ENCODE measurements at regions not wholly inside any gene's neighbourhood (a gene's known extent, or its start where the extent isn't known, plus 50 kb on each side); places are given as distances from the start of the nearest gene placed in this dataset.

DNA sequence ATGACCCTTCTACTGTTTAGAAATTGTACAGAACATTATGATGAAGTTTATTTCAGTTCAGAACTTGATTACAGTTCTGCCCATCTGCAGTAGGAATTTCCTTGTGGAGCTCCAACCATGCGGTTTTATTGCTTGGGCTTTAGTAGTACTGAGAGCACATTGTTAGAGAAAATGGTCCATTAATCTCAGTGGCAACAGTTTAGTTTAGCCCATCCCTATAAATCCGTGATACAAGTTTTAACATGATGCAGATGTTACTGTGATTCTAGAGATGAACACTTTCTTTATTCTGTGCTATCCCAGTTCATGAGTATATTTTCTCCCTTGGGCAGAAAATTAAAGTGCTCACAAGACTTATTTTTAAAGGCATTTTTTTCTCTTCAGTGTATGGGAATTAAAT is 84.8 kb upstream of the FZD8 start:
- Histone ChIP-seq H4K20me1 (replicated peaks; ENCODE audit: control insufficient read depth, extremely low read depth, insufficient read depth, low read length) (no peaks in the 10 kb centered on the region), H3K36me3 (ENCODE audit: control insufficient read depth in 2 of 2, extremely low read depth in 1 of 2, insufficient read depth in 2 of 2, low read length in 2 of 2) (no peaks in the 10 kb centered on the region), H3K4me3 (replicated peaks in 1 of 3; ENCODE audit: insufficient read depth in 1 of 3, low read depth in 1 of 3, low read length in 3 of 3) (no peak overlapping the region), H3K9me1 (replicated peaks; ENCODE audit: control insufficient read depth, extremely low read depth, insufficient read depth, low read length) (no peaks in the 10 kb centered on the region), H3K4me2 (ENCODE audit: insufficient read depth, low read length) (no peak overlapping the region), H3K9ac (replicated peaks; ENCODE audit: extremely low read depth, insufficient read depth, low read length) (no peak overlapping the region), H3K27ac (ENCODE audit: insufficient read depth, low read depth, low read length) (no peak overlapping the region), H3K9me3 (replicated peaks; ENCODE audit: control insufficient read depth, insufficient read depth, low read length) (no peaks in the 10 kb centered on the region), H3K27me3 (ENCODE audit: control insufficient read depth in 2 of 2, insufficient read depth in 2 of 2, low read length in 2 of 2) (peaks cover 0 to 1% of the 10 kb centered on the region in 2 experiments), H3K79me2 (ENCODE audit: control insufficient read depth, insufficient read depth, low read length) (no peaks in the 10 kb centered on the region), H3K4me1 (ENCODE audit: control insufficient read depth, extremely low read depth, insufficient read depth, low read length) (no peaks in the 10 kb centered on the region), H2AFZ (ENCODE audit: low read depth, low read length) (no peak overlapping the region)
- no peak for TF ChIP-seq POLR2AphosphoS5 (IDR thresholded peaks at IDR 0.05; ENCODE audit: insufficient read depth, low read depth, low read length)
- no peak for TF ChIP-seq FOS (IDR thresholded peaks at IDR 0.05; ENCODE audit: borderline replicate concordance, insufficient read depth, low read length)
- TF ChIP-seq, protein P1, sequence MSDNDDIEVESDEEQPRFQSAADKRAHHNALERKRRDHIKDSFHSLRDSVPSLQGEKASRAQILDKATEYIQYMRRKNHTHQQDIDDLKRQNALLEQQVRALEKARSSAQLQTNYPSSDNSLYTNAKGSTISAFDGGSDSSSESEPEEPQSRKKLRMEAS (IDR thresholded peaks at IDR 0.05; ENCODE audit: insufficient read depth, insufficient read length) = no peak
- TF ChIP-seq POLR2A (IDR thresholded peaks at IDR 0.05; ENCODE audit: low read depth, low read length) = no peak
- ChIA-PET POLR2A (no interaction called here), CTCF (interaction anchor here (1.4 to 2.1 kb wide), 2 partner anchors 8 to 13 kb away, joined by 4 read pairs; no protein-coding TSS in a partner anchor)
- intact Hi-C loops (cut with micrococcal nuclease) (no loop called here), dilution Hi-C loops (cut with MboI; ENCODE audit: extremely low pct_ligation_motif_present, low sequenced_read_pairs) (no loop called here)
- no TSS peak for BruUV-seq (replicated peaks)
- FAIRE-seq (no peak), DNase-seq (ENCODE audit: low read depth, low spot score) (no peak)

DNA sequence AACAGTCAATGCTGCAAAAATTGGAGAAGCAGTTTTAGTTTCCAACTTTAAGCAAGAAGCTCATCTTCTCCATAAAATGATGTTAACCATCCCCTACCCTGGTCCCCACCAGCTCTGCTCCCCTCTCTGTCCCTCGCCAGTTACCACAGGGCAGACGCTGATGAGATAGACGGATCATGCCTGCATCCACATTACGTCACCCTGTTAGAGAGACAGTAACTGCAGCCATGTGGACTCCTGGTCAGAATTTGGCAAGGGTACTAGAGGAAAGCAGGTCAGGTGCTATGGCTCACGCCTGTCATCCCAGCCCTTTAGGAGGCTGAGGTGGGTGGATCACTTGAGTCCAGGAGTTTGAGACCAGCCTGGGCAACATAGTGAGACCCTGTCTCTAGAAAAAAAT is 81.9 kb upstream of the FZD8 start:
- Histone ChIP-seq H3K27me3 (ENCODE audit: control insufficient read depth in 2 of 2, insufficient read depth in 2 of 2, low read length in 2 of 2) (peaks cover 0 to 3% of the 10 kb centered on the region in 2 experiments), H3K27ac (ENCODE audit: insufficient read depth, low read depth, low read length) (no peak overlapping the region), H2AFZ (ENCODE audit: low read depth, low read length) (no peak overlapping the region), H3K4me2 (ENCODE audit: insufficient read depth, low read length) (no peak overlapping the region), H3K4me1 (ENCODE audit: control insufficient read depth, extremely low read depth, insufficient read depth, low read length) (no peaks in the 10 kb centered on the region), H4K20me1 (replicated peaks; ENCODE audit: control insufficient read depth, extremely low read depth, insufficient read depth, low read length) (no peaks in the 10 kb centered on the region), H3K4me3 (replicated peaks in 1 of 3; ENCODE audit: insufficient read depth in 1 of 3, low read depth in 1 of 3, low read length in 3 of 3) (no peak overlapping the region), H3K36me3 (ENCODE audit: control insufficient read depth in 2 of 2, extremely low read depth in 1 of 2, insufficient read depth in 2 of 2, low read length in 2 of 2) (no peaks in the 10 kb centered on the region), H3K9me1 (replicated peaks; ENCODE audit: control insufficient read depth, extremely low read depth, insufficient read depth, low read length) (no peaks in the 10 kb centered on the region), H3K9me3 (replicated peaks; ENCODE audit: control insufficient read depth, insufficient read depth, low read length) (no peaks in the 10 kb centered on the region), H3K9ac (replicated peaks; ENCODE audit: extremely low read depth, insufficient read depth, low read length) (no peak overlapping the region), H3K79me2 (ENCODE audit: control insufficient read depth, insufficient read depth, low read length) (no peaks in the 10 kb centered on the region)
- CTCF ChIA-PET = no interaction called here
- intact Hi-C loops (cut with micrococcal nuclease) (no loop called here), dilution Hi-C loops (cut with MboI; ENCODE audit: extremely low pct_ligation_motif_present, low sequenced_read_pairs) (no loop called here)
- TF ChIP-seq JUN (IDR thresholded peaks at IDR 0.05; ENCODE audit: borderline replicate concordance, insufficient read depth, insufficient read length, low read depth) = no peak
- no peak for TF ChIP-seq FOS (IDR thresholded peaks at IDR 0.05; ENCODE audit: borderline replicate concordance, insufficient read depth, low read length)
- TF ChIP-seq GATA2 (IDR thresholded peaks at IDR 0.05; ENCODE audit: insufficient read depth, insufficient read length, low read depth, low read length) = no peak
- POLR2A ChIA-PET = no interaction called here
- no TSS peak for BruUV-seq (replicated peaks)
- FAIRE-seq = no peak
- no peak for DNase-seq (ENCODE audit: low read depth, low spot score)

All from endothelial cell of umbilical vein (primary cell).